Loucy (cell line): ENCODE measurements at regions not wholly inside any gene's neighbourhood (a gene's known extent, or its start where the extent isn't known, plus 50 kb on each side); places are given as distances from the start of the nearest gene placed in this dataset.

Experiments used
- H2AFZ ChIP-seq: fragments of 200-600 bp; sonication (generic); 2 replicates; pipeline ENCODE4 v1.6.0; 2016; ENCODE audit warnings: antibody characterized with exemption, mild to moderate bottlenecking, low read length, moderate library complexity
- H3F3A ChIP-seq: fragments of 200-600 bp; 2 replicates; pipeline ENCODE4 v1.6.0; 2016; ENCODE audit warnings: antibody characterized with exemption, low read depth, mild to moderate bottlenecking
- H3K27me3 ChIP-seq: fragments of 200-600 bp; sonication (generic); 2 replicates; pipeline ENCODE4 v1.6.1; 2014; ENCODE audit warnings: low read length, mild to moderate bottlenecking; ENCODE audit not compliant: insufficient read depth, poor library complexity, severe bottlenecking
- H3K36me3 ChIP-seq: fragments of 200-600 bp; sonication (generic); 2 replicates; pipeline ENCODE4 v1.6.1; 2016; ENCODE audit warnings: low read length; ENCODE audit not compliant: insufficient read depth
- H3K4me1 ChIP-seq: fragments of 200-600 bp; sonication (generic); 2 replicates; pipeline ENCODE4 v1.5.1; 2014; ENCODE audit warnings: low read length, mild to moderate bottlenecking; ENCODE audit not compliant: insufficient read depth, poor library complexity, severe bottlenecking
- H3K4me2 ChIP-seq: fragments of 200-600 bp; sonication (generic); 2 replicates; pipeline ENCODE4 v1.6.0; 2014; ENCODE audit warnings: antibody characterized with exemption, low read length, low read depth, mild to moderate bottlenecking; ENCODE audit not compliant: poor library complexity, severe bottlenecking
- H3K4me3 ChIP-seq: fragments of 200-600 bp; sonication (generic); 2 replicates; pipeline ENCODE4 v1.5.1; 2014; ENCODE audit warnings: low read length, mild to moderate bottlenecking, mixed read lengths; ENCODE audit not compliant: poor library complexity, severe bottlenecking
- H3K79me2 ChIP-seq: fragments of 200-600 bp; sonication (generic); 2 replicates; pipeline ENCODE4 v1.6.1; 2014; ENCODE audit warnings: low read length; ENCODE audit not compliant: insufficient read depth
- H3K9ac ChIP-seq: fragments of 200-600 bp; sonication (generic); 2 replicates; pipeline ENCODE4 v1.6.0; 2014; ENCODE audit warnings: mild to moderate bottlenecking, low read depth, low read length, moderate library complexity; ENCODE audit not compliant: poor library complexity, severe bottlenecking
- H3K9me2 ChIP-seq: fragments of 200-600 bp; sonication (generic); replicated peaks from 2 replicates; pipeline ENCODE4 v1.6.1; 2016; ENCODE audit warnings: low read depth, low read length, mixed read lengths
- H3K9me3 ChIP-seq: fragments of 200-600 bp; sonication (generic); 2 replicates; pipeline ENCODE4 v1.6.1; 2014; ENCODE audit warnings: mild to moderate bottlenecking, antibody characterized with exemption, low read length, low read depth; ENCODE audit not compliant: insufficient read depth
- H4K20me1 ChIP-seq: fragments of 200-600 bp; sonication (generic); 2 replicates; pipeline ENCODE4 v1.6.0; 2014; ENCODE audit warnings: antibody characterized with exemption, low read length, mild to moderate bottlenecking; ENCODE audit not compliant: insufficient read depth, poor library complexity, severe bottlenecking
- EZH2phosphoT487 ChIP-seq: fragments of 200-600 bp; IDR thresholded peaks from 2 replicates; pipeline ENCODE4 v1.6.1; 2018; ENCODE audit warnings: antibody characterized with exemption, mild to moderate bottlenecking, moderate library complexity, borderline replicate concordance
- TF ChIP-seq, protein P1 (sequence below): fragments of 200-600 bp; sonication (generic); conservative IDR thresholded peaks from 2 replicates; pipeline ENCODE4 v1.5.1; 2014; ENCODE audit warnings: mild to moderate bottlenecking, antibody characterized with exemption, low read length

- H3K9ac ChIP-seq = no peak overlapping the region
- H3K79me2 ChIP-seq = no peaks in the 10 kb centered on the region
- H3K4me1 ChIP-seq = no peaks in the 10 kb centered on the region
- H3K27me3 ChIP-seq = no peaks in the 10 kb centered on the region
- no peaks in the 10 kb centered on the region for H3K36me3 ChIP-seq
- no peak for TF ChIP-seq EZH2phosphoT487
- TF ChIP-seq, protein P1, sequence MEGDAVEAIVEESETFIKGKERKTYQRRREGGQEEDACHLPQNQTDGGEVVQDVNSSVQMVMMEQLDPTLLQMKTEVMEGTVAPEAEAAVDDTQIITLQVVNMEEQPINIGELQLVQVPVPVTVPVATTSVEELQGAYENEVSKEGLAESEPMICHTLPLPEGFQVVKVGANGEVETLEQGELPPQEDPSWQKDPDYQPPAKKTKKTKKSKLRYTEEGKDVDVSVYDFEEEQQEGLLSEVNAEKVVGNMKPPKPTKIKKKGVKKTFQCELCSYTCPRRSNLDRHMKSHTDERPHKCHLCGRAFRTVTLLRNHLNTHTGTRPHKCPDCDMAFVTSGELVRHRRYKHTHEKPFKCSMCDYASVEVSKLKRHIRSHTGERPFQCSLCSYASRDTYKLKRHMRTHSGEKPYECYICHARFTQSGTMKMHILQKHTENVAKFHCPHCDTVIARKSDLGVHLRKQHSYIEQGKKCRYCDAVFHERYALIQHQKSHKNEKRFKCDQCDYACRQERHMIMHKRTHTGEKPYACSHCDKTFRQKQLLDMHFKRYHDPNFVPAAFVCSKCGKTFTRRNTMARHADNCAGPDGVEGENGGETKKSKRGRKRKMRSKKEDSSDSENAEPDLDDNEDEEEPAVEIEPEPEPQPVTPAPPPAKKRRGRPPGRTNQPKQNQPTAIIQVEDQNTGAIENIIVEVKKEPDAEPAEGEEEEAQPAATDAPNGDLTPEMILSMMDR = no peak
- no peak overlapping the region for H3K4me2 ChIP-seq
- H3K4me3 ChIP-seq = no peak overlapping the region
- no peaks in the 10 kb centered on the region for H3K9me2 ChIP-seq
- no peaks in the 10 kb centered on the region for H4K20me1 ChIP-seq
- no peaks in the 10 kb centered on the region for H3F3A ChIP-seq
- no peak overlapping the region for H2AFZ ChIP-seq
- H3K9me3 ChIP-seq = no peaks in the 10 kb centered on the region
Observed at GRCh38 chr6:113718588-113718987, 138.6 kb upstream of the MARCKS start.

- H2AFZ ChIP-seq = no peak overlapping the region
- no peaks in the 10 kb centered on the region for H3K79me2 ChIP-seq
- TF ChIP-seq EZH2phosphoT487 = no peak
- TF ChIP-seq, protein P1 = no peak
Observed at GRCh38 chr6:113719064-113719463, 138.1 kb upstream of the MARCKS start.

DNA sequence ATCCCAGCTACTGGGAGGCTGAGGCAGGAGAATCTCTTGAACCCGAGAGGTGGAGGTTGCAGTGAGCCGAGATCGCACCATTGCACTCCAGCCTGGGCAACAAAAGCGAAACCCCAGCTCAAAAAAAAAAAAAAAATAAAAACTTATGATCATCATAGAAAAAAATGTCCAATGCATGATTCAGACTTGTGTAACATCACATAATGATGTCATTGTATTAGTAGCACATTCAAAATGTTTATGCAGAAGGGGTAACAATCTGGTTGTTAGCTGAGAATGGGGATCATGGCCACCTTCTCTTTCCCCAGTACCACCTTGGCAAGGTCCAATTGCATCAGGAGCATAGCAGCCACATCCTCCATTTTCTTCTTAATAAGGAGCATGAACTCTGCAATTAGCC, 137.6 kb upstream of the MARCKS start:
- Histone ChIP-seq H3F3A (no peaks in the 10 kb centered on the region), H3K79me2 (no peaks in the 10 kb centered on the region), H3K36me3 (no peaks in the 10 kb centered on the region), H3K4me1 (no peaks in the 10 kb centered on the region), H4K20me1 (no peaks in the 10 kb centered on the region), H3K9me3 (no peaks in the 10 kb centered on the region), H3K27me3 (no peaks in the 10 kb centered on the region), H3K4me2 (no peak overlapping the region), H2AFZ (no peak overlapping the region), H3K9me2 (no peaks in the 10 kb centered on the region), H3K9ac (no peak overlapping the region), H3K4me3 (no peak overlapping the region)
- TF ChIP-seq, protein P1 = no peak
- no peak for TF ChIP-seq EZH2phosphoT487

More at GRCh38 chr6:113719064-113719463, 138.1 kb upstream of the MARCKS start:
- Histone ChIP-seq H3K4me3 (no peak overlapping the region), H3F3A (no peaks in the 10 kb centered on the region), H3K4me2 (no peak overlapping the region), H3K9ac (no peak overlapping the region), H3K9me3 (no peaks in the 10 kb centered on the region), H3K36me3 (no peaks in the 10 kb centered on the region), H4K20me1 (no peaks in the 10 kb centered on the region), H3K27me3 (no peaks in the 10 kb centered on the region), H3K9me2 (no peaks in the 10 kb centered on the region), H3K4me1 (no peaks in the 10 kb centered on the region)
